GM23338 (cell line): ENCODE measurements at regions not wholly inside any gene's neighbourhood (a gene's known extent, or its start where the extent isn't known, plus 50 kb on each side); places are given as distances from the start of the nearest gene placed in this dataset.

Source experiments
- ATAC-seq: fragments of 200-7000 bp; cut with Tn5 transposase; 3 replicates; pipeline ENCODE4 v1.9.1; 2020
- DNase-seq: peaks from one replicate; pipeline ENCODE4 v3.0.0-alpha.2; 2015; ENCODE audit warnings: low spot score
- H2AFZ ChIP-seq: fragments of 200-600 bp; sonication (generic); 2 replicates; pipeline ENCODE4 v1.8.0; 2016; ENCODE audit warnings: antibody characterized with exemption, mild to moderate bottlenecking, moderate library complexity
- H3F3A ChIP-seq: fragments of 200-600 bp; sonication (generic); replicated peaks from 2 replicates; pipeline ENCODE4 v1.8.0; 2017; ENCODE audit warnings: antibody characterized with exemption, mixed run types, low read depth
- H3K27ac ChIP-seq: fragments of 200-600 bp; sonication (generic); 2 replicates; pipeline ENCODE4 v1.6.1; 2016; ENCODE audit warnings: low read depth
- H3K27me3 ChIP-seq: fragments of 200-600 bp; sonication (generic); 2 replicates; pipeline ENCODE4 v1.8.0; 2016; ENCODE audit warnings: mild to moderate bottlenecking, mixed run types, moderate library complexity; ENCODE audit not compliant: insufficient read depth
- H3K36me3 ChIP-seq: fragments of 200-600 bp; sonication (generic); 2 replicates; pipeline ENCODE4 v1.8.0; 2016; ENCODE audit warnings: mild to moderate bottlenecking; ENCODE audit not compliant: insufficient read depth
- H3K4me1 ChIP-seq: fragments of 200-600 bp; sonication (generic); 2 replicates; pipeline ENCODE4 v1.8.0; 2016; ENCODE audit warnings: mild to moderate bottlenecking, moderate library complexity; ENCODE audit not compliant: insufficient read depth
- H3K4me2 ChIP-seq: fragments of 200-600 bp; sonication (generic); 2 replicates; pipeline ENCODE4 v1.7.1; 2017; ENCODE audit warnings: mixed run types
- H3K4me3 ChIP-seq: fragments of 200-600 bp; sonication (generic); 2 replicates; pipeline ENCODE4 v1.6.1; 2016; ENCODE audit warnings: mixed run types
- H3K79me2 ChIP-seq: fragments of 200-600 bp; sonication (generic); replicated peaks from 2 replicates; pipeline ENCODE4 v1.8.0; 2017; ENCODE audit warnings: mild to moderate bottlenecking; ENCODE audit not compliant: insufficient read depth
- H3K9me2 ChIP-seq: fragments of 200-600 bp; sonication (generic); 2 replicates; pipeline ENCODE4 v1.8.0; 2017; ENCODE audit not compliant: insufficient read depth
- H4K20me1 ChIP-seq: fragments of 200-600 bp; sonication (generic); replicated peaks from 2 replicates; pipeline ENCODE4 v1.8.0; 2017; ENCODE audit warnings: mild to moderate bottlenecking; ENCODE audit not compliant: insufficient read depth
- H3K27ac Mint-ChIP-seq: 2 replicates; pipeline ENCODE4 v1.8.0; 2020; ENCODE audit warnings: inconsistent platforms, mild to moderate bottlenecking, moderate library complexity, mixed read lengths
- H3K27me3 Mint-ChIP-seq: 3 replicates; pipeline ENCODE4 v1.8.0; 2022; ENCODE audit warnings: low read depth, mild to moderate bottlenecking, moderate library complexity, mixed read lengths, inconsistent platforms; ENCODE audit not compliant: insufficient read depth, poor library complexity
- H3K36me3 Mint-ChIP-seq: 3 replicates; pipeline ENCODE4 v1.8.0; 2021; ENCODE audit warnings: low read depth, mild to moderate bottlenecking, inconsistent platforms, moderate library complexity, mixed read lengths
- H3K4me1 Mint-ChIP-seq: 3 replicates; pipeline ENCODE4 v1.8.0; 2020; ENCODE audit warnings: mild to moderate bottlenecking, inconsistent platforms, mixed read lengths
- H3K4me3 Mint-ChIP-seq: 3 replicates; pipeline ENCODE4 v1.8.0; 2021; ENCODE audit warnings: moderate library complexity, mild to moderate bottlenecking, inconsistent platforms, mixed read lengths
- H3K9me3 Mint-ChIP-seq: 3 replicates; pipeline ENCODE4 v1.8.0; 2020; ENCODE audit warnings: moderate library complexity, mild to moderate bottlenecking, inconsistent platforms, mixed read lengths
- CREB1 ChIP-seq: fragments of 250-450 bp; sonication (Bioruptor Pico); IDR thresholded peaks from 2 replicates; pipeline ENCODE4 v1.5.0; 2020; ENCODE audit warnings: low read depth, mild to moderate bottlenecking, moderate library complexity
- EZH2 ChIP-seq: fragments of 200-600 bp; sonication (generic); IDR thresholded peaks from one replicate; pipeline ENCODE4 v1.8.0; 2017; ENCODE audit warnings: antibody characterized with exemption, mild to moderate bottlenecking, low read depth; ENCODE audit not compliant: unreplicated experiment
- POLR2AphosphoS5 ChIP-seq: IDR thresholded peaks from 2 replicates; pipeline ENCODE4 v1.6.1; 2016; ENCODE audit warnings: antibody characterized with exemption, low read depth
- STAT1 ChIP-seq: IDR thresholded peaks from one replicate; pipeline ENCODE4 v1.6.1; 2016; ENCODE audit warnings: antibody characterized with exemption; ENCODE audit not compliant: unreplicated experiment
- ZNF114 ChIP-seq: fragments of 250-450 bp; sonication (Bioruptor Pico); IDR thresholded peaks from 2 replicates; pipeline ENCODE4 v1.5.0; 2020; ENCODE audit warnings: mild to moderate bottlenecking, moderate library complexity
- TF ChIP-seq, protein P1 (sequence below), 2 experiments: fragments of 200-600 bp in 1 of 2; sonication (generic) in 1 of 2; conservative IDR thresholded peaks; 2 replicates each; pipeline versions ENCODE4 v1.5.1 to v1.6.1; 2016 to 2017; ENCODE audit warnings: antibody characterized with exemption in 2 of 2, low read depth in 2 of 2, mild to moderate bottlenecking in 2 of 2, moderate library complexity in 1 of 2
- TF ChIP-seq, protein P2 (sequence below): IDR thresholded peaks from one replicate; pipeline ENCODE4 v1.6.1; 2018; ENCODE audit warnings: antibody characterized with exemption; ENCODE audit not compliant: unreplicated experiment
- TF ChIP-seq, protein P3 (sequence below): fragments of 250-450 bp; sonication (Bioruptor Pico); IDR thresholded peaks from 2 replicates; pipeline ENCODE4 v1.5.0; 2020; ENCODE audit warnings: mild to moderate bottlenecking, moderate library complexity

DNA sequence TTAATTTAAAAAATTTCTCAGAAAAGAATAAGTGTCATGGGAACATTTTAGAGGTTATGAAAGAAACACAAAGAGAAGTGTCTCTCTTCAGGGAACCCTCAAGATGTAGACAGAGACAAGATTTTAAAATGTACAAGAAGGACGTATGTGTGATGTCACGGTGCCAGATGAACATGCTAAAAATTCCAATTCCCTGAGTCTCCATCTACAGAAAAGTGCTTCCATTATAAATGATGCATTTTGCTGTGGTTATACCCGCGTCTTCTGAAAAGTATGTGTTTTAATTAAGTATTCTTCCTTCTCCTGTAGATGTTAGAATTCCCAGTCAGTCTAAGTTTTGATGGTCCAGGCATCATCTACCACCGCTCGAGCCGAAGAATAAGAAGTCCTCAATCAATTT lies 489.1 kb downstream of the PREX1 start:
- no peak for DNase-seq
- no peaks in the 10 kb centered on the region for H3K27me3 ChIP-seq

More for the DNA sequence above, 489.1 kb downstream of the PREX1 start:
- no peaks in the 10 kb centered on the region for H3K36me3 ChIP-seq
- H2AFZ ChIP-seq: no peak overlapping the region
- no peak overlapping the region for H3K4me3 ChIP-seq
- peaks cover 14% of the 10 kb centered on the region; the same call in 1 of the 2 replicates for H3K4me1 ChIP-seq
- Mint-ChIP-seq H3K4me1 (peaks cover 12% of the 10 kb centered on the region), H3K27me3 (peaks cover 10% of the 10 kb centered on the region), H3K4me3 (no peak overlapping the region), H3K9me3 (no peaks in the 10 kb centered on the region; the same call in 2 of the 3 replicates), H3K36me3 (no peaks in the 10 kb centered on the region), H3K27ac (no peak overlapping the region)
- H3K27ac ChIP-seq: no peak overlapping the region
- TF ChIP-seq, protein P1, sequence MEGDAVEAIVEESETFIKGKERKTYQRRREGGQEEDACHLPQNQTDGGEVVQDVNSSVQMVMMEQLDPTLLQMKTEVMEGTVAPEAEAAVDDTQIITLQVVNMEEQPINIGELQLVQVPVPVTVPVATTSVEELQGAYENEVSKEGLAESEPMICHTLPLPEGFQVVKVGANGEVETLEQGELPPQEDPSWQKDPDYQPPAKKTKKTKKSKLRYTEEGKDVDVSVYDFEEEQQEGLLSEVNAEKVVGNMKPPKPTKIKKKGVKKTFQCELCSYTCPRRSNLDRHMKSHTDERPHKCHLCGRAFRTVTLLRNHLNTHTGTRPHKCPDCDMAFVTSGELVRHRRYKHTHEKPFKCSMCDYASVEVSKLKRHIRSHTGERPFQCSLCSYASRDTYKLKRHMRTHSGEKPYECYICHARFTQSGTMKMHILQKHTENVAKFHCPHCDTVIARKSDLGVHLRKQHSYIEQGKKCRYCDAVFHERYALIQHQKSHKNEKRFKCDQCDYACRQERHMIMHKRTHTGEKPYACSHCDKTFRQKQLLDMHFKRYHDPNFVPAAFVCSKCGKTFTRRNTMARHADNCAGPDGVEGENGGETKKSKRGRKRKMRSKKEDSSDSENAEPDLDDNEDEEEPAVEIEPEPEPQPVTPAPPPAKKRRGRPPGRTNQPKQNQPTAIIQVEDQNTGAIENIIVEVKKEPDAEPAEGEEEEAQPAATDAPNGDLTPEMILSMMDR (conservative IDR thresholded peaks at IDR 0.05; ENCODE audit: low read depth in 2 of 2): no peak
- TF ChIP-seq ZNF114 (CRISPR knock-in tag): no peak
- TF ChIP-seq, protein P2, sequence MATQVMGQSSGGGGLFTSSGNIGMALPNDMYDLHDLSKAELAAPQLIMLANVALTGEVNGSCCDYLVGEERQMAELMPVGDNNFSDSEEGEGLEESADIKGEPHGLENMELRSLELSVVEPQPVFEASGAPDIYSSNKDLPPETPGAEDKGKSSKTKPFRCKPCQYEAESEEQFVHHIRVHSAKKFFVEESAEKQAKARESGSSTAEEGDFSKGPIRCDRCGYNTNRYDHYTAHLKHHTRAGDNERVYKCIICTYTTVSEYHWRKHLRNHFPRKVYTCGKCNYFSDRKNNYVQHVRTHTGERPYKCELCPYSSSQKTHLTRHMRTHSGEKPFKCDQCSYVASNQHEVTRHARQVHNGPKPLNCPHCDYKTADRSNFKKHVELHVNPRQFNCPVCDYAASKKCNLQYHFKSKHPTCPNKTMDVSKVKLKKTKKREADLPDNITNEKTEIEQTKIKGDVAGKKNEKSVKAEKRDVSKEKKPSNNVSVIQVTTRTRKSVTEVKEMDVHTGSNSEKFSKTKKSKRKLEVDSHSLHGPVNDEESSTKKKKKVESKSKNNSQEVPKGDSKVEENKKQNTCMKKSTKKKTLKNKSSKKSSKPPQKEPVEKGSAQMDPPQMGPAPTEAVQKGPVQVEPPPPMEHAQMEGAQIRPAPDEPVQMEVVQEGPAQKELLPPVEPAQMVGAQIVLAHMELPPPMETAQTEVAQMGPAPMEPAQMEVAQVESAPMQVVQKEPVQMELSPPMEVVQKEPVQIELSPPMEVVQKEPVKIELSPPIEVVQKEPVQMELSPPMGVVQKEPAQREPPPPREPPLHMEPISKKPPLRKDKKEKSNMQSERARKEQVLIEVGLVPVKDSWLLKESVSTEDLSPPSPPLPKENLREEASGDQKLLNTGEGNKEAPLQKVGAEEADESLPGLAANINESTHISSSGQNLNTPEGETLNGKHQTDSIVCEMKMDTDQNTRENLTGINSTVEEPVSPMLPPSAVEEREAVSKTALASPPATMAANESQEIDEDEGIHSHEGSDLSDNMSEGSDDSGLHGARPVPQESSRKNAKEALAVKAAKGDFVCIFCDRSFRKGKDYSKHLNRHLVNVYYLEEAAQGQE: no peak
- TF ChIP-seq CREB1 (CRISPR knock-in tag): no peak
- TF ChIP-seq, protein P3, sequence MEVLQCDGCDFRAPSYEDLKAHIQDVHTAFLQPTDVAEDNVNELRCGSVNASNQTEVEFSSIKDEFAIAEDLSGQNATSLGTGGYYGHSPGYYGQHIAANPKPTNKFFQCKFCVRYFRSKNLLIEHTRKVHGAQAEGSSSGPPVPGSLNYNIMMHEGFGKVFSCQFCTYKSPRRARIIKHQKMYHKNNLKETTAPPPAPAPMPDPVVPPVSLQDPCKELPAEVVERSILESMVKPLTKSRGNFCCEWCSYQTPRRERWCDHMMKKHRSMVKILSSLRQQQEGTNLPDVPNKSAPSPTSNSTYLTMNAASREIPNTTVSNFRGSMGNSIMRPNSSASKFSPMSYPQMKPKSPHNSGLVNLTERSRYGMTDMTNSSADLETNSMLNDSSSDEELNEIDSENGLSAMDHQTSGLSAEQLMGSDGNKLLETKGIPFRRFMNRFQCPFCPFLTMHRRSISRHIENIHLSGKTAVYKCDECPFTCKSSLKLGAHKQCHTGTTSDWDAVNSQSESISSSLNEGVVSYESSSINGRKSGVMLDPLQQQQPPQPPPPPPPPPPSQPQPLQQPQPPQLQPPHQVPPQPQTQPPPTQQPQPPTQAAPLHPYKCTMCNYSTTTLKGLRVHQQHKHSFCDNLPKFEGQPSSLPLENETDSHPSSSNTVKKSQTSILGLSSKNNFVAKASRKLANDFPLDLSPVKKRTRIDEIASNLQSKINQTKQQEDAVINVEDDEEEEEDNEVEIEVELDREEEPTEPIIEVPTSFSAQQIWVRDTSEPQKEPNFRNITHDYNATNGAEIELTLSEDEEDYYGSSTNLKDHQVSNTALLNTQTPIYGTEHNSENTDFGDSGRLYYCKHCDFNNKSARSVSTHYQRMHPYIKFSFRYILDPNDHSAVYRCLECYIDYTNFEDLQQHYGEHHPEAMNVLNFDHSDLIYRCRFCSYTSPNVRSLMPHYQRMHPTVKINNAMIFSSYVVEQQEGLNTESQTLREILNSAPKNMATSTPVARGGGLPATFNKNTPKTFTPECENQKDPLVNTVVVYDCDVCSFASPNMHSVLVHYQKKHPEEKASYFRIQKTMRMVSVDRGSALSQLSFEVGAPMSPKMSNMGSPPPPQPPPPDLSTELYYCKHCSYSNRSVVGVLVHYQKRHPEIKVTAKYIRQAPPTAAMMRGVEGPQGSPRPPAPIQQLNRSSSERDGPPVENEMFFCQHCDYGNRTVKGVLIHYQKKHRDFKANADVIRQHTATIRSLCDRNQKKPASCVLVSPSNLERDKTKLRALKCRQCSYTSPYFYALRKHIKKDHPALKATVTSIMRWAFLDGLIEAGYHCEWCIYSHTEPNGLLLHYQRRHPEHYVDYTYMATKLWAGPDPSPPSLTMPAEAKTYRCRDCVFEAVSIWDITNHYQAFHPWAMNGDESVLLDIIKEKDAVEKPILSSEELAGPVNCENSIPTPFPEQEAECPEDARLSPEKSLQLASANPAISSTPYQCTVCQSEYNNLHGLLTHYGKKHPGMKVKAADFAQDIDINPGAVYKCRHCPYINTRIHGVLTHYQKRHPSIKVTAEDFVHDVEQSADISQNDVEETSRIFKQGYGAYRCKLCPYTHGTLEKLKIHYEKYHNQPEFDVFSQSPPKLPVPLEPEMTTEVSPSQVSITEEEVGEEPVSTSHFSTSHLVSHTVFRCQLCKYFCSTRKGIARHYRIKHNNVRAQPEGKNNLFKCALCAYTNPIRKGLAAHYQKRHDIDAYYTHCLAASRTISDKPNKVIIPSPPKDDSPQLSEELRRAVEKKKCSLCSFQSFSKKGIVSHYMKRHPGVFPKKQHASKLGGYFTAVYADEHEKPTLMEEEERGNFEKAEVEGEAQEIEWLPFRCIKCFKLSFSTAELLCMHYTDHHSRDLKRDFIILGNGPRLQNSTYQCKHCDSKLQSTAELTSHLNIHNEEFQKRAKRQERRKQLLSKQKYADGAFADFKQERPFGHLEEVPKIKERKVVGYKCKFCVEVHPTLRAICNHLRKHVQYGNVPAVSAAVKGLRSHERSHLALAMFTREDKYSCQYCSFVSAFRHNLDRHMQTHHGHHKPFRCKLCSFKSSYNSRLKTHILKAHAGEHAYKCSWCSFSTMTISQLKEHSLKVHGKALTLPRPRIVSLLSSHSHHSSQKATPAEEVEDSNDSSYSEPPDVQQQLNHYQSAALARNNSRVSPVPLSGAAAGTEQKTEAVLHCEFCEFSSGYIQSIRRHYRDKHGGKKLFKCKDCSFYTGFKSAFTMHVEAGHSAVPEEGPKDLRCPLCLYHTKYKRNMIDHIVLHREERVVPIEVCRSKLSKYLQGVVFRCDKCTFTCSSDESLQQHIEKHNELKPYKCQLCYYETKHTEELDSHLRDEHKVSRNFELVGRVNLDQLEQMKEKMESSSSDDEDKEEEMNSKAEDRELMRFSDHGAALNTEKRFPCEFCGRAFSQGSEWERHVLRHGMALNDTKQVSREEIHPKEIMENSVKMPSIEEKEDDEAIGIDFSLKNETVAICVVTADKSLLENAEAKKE (CRISPR knock-in tag): no peak
- TF ChIP-seq POLR2AphosphoS5: no peak
- no peak for TF ChIP-seq EZH2
- no peak for TF ChIP-seq STAT1
- H4K20me1 ChIP-seq: no peaks in the 10 kb centered on the region
- no peak for ATAC-seq
- no peaks in the 10 kb centered on the region for H3K9me2 ChIP-seq
- no peaks in the 10 kb centered on the region for H3K79me2 ChIP-seq
- no peaks in the 10 kb centered on the region for H3F3A ChIP-seq
- H3K4me2 ChIP-seq: no peak overlapping the region
